A549 (cell line): ENCODE measurements at regions not wholly inside any gene's neighbourhood (a gene's known extent, or its start where the extent isn't known, plus 50 kb on each side); places are given as distances from the start of the nearest gene placed in this dataset.

Source experiments
- ATAC-seq, 2 experiments: fragments of 200-7000 bp in 1 of 2; fragments of >200 bp in 1 of 2; cut with Nextera tagmentation in 1 of 2; cut with Tn5 transposase in 1 of 2; 3 replicates each; pipeline versions ENCODE4 v1.8.0 to v1.9.1; 2018 to 2020; ENCODE audit warnings: mild to moderate bottlenecking in 1 of 2, moderate library complexity in 1 of 2
- CTCF ChIA-PET: fragments of 300-600 bp; sonication (Branson Sonifier 250); formaldehyde crosslinking; extraction: SDS; loops from one replicate; lab custom pipeline; 2021; ENCODE audit warnings: antibody characterized with exemption, inconsistent platforms; lab: Yijun Ruan, JAX
- POLR2A ChIA-PET: fragments of 350-600 bp; formaldehyde crosslinking; extraction: SDS; loops from one replicate; lab custom pipeline; 2021; ENCODE audit warnings: antibody characterized with exemption, inconsistent platforms; lab: Yijun Ruan, JAX
- DNase-seq, 2 experiments: peaks; one replicate each; pipeline versions ENCODE4 v3.0.0 to v3.0.0-alpha.2; 2011 to 2016; ENCODE audit warnings: low read depth in 1 of 2, low spot score in 1 of 2
- FAIRE-seq: peaks from 2 replicates; lab custom pipeline; 2011; peaks lifted over from hg19 to GRCh38; lab: Jason Lieb, UNC
- H3K27ac ChIP-seq, 2 experiments: fragments of >200 bp; sonication (Bioruptor Twin); formaldehyde crosslinking; 3 replicates each; pipeline ENCODE4 v1.5.1; 2016 to 2017
- H3K4me1 ChIP-seq: fragments of >200 bp; sonication (Bioruptor Twin); formaldehyde crosslinking; 3 replicates; pipeline ENCODE4 v1.6.1; 2016
- H3K4me2 ChIP-seq: fragments of >200 bp; sonication (Bioruptor Twin); formaldehyde crosslinking; 3 replicates; pipeline ENCODE4 v1.6.1; 2016
- H3K4me3 ChIP-seq: fragments of >200 bp; sonication (Bioruptor Twin); formaldehyde crosslinking; 3 replicates; pipeline ENCODE4 v1.5.1; 2016
- H3K9me3 ChIP-seq: fragments of >200 bp; sonication (Bioruptor Twin); formaldehyde crosslinking; 3 replicates; pipeline ENCODE4 v1.6.1; 2016
- BHLHE40 ChIP-seq: IDR thresholded peaks from 2 replicates; pipeline ENCODE4 v1.6.1; 2012; ENCODE audit warnings: low read depth, low read length, inconsistent platforms
- CBX2 ChIP-seq: fragments of 200-600 bp; sonication (generic); IDR thresholded peaks from 2 replicates; pipeline ENCODE4 v1.6.1; 2016; ENCODE audit warnings: low read depth, mild to moderate bottlenecking, borderline replicate concordance
- CBX8 ChIP-seq: fragments of 200-600 bp; sonication (generic); IDR thresholded peaks from 2 replicates; pipeline ENCODE4 v1.6.1; 2016
- CHD4 ChIP-seq: fragments of 200-600 bp; sonication (generic); IDR thresholded peaks from 2 replicates; pipeline ENCODE4 v1.6.1; 2016; ENCODE audit warnings: antibody characterized with exemption, mild to moderate bottlenecking, borderline replicate concordance
- FOSB ChIP-seq: fragments of 250-450 bp; sonication (Bioruptor Pico); IDR thresholded peaks from 2 replicates; pipeline ENCODE4 v1.5.0; 2020; ENCODE audit warnings: mild to moderate bottlenecking, moderate library complexity
- HDAC2 ChIP-seq: fragments of 200-600 bp; sonication (generic); IDR thresholded peaks from 2 replicates; pipeline ENCODE4 v1.6.1; 2016
- HEYL ChIP-seq: fragments of 250-450 bp; sonication (Bioruptor Pico); IDR thresholded peaks from 2 replicates; pipeline ENCODE4 v1.8.0; 2021; ENCODE audit warnings: mild to moderate bottlenecking, moderate library complexity
- HOXA7 ChIP-seq: fragments of 250-450 bp; sonication (Bioruptor Pico); IDR thresholded peaks from 2 replicates; pipeline ENCODE4 v1.5.0; 2020; ENCODE audit warnings: mild to moderate bottlenecking, moderate library complexity
- HOXB5 ChIP-seq: fragments of 250-450 bp; sonication (Bioruptor Pico); IDR thresholded peaks from 2 replicates; pipeline ENCODE4 v1.5.0; 2020; ENCODE audit warnings: mild to moderate bottlenecking, moderate library complexity
- JUNB ChIP-seq: fragments of >200 bp; sonication (Bioruptor Twin); formaldehyde crosslinking; IDR thresholded peaks from 2 replicates; pipeline ENCODE4 v1.6.1; 2016
- MAFK ChIP-seq: fragments of 450-650 bp; IDR thresholded peaks from 2 replicates; pipeline ENCODE4 v1.6.1; 2014; ENCODE audit not compliant: partially characterized antibody
- MYC ChIP-seq: IDR thresholded peaks from 2 replicates; pipeline ENCODE4 v1.6.1; 2012; ENCODE audit warnings: mild to moderate bottlenecking, inconsistent platforms, low read length, improper control_type of control experiment, borderline replicate concordance
- NFE2L2 ChIP-seq: fragments of 150-350 bp; conservative IDR thresholded peaks from 2 replicates; pipeline ENCODE4 v1.6.1; 2014; ENCODE audit warnings: low read length
- NPAS2 ChIP-seq: fragments of 250-450 bp; sonication (Bioruptor Pico); IDR thresholded peaks from 2 replicates; pipeline ENCODE4 v1.8.0; 2022; ENCODE audit warnings: mild to moderate bottlenecking, moderate library complexity, borderline replicate concordance
- RARB ChIP-seq: fragments of 250-450 bp; sonication (Bioruptor Pico); IDR thresholded peaks from 2 replicates; pipeline ENCODE4 v1.8.0; 2021; ENCODE audit warnings: mild to moderate bottlenecking, moderate library complexity
- TFCP2L1 ChIP-seq: fragments of 250-450 bp; sonication (Bioruptor Pico); IDR thresholded peaks from 2 replicates; pipeline ENCODE4 v1.5.0; 2021; ENCODE audit warnings: mild to moderate bottlenecking
- ZC3H11A ChIP-seq: fragments of 450-650 bp; IDR thresholded peaks from 2 replicates; pipeline ENCODE4 v1.6.1; 2014; ENCODE audit warnings: antibody characterized with exemption, mild to moderate bottlenecking
- ZFP36 ChIP-seq: fragments of 450-650 bp; IDR thresholded peaks from 2 replicates; pipeline ENCODE4 v1.6.1; 2014; ENCODE audit warnings: borderline replicate concordance; ENCODE audit not compliant: partially characterized antibody
- ZNF302 ChIP-seq: fragments of 250-450 bp; sonication (Bioruptor Pico); IDR thresholded peaks from 2 replicates; pipeline ENCODE4 v1.9.0; 2021; ENCODE audit warnings: inconsistent platforms, mild to moderate bottlenecking, moderate library complexity
- ZSCAN20 ChIP-seq: fragments of 250-450 bp; sonication (Bioruptor Pico); IDR thresholded peaks from 2 replicates; pipeline ENCODE4 v1.8.0; 2022; ENCODE audit warnings: mild to moderate bottlenecking, moderate library complexity
- WGBS: methylation state at CpG from one replicate; pipeline ENCODE4 v1.1.6; 2017; ENCODE audit errors: missing lambda C conversion rate; 5-methylcytosine and 5-hydroxymethylcytosine counted together
- TF ChIP-seq, protein P1 (sequence below): fragments of 150-350 bp; IDR thresholded peaks from 2 replicates; pipeline ENCODE4 v1.6.1; 2014; ENCODE audit warnings: low read depth, mild to moderate bottlenecking, low read length
- TF ChIP-seq, protein P2 (sequence below): fragments of >200 bp; sonication (Bioruptor Twin); formaldehyde crosslinking; IDR thresholded peaks from 3 replicates; pipeline ENCODE4 v1.5.1; 2016
- TF ChIP-seq, protein P3 (sequence below): IDR thresholded peaks from 2 replicates; pipeline ENCODE4 v1.6.1; 2012; ENCODE audit warnings: low read depth, borderline replicate concordance
- TF ChIP-seq, protein P4 (sequence below): fragments of >200 bp; sonication (Bioruptor Twin); formaldehyde crosslinking; IDR thresholded peaks from 2 replicates; pipeline ENCODE4 v1.6.1; 2016
- TF ChIP-seq, protein P5 (sequence below): fragments of 250-450 bp; sonication (Bioruptor Pico); IDR thresholded peaks from 2 replicates; pipeline ENCODE4 v1.5.0; 2021; ENCODE audit warnings: mild to moderate bottlenecking, moderate library complexity, borderline replicate concordance

DNA sequence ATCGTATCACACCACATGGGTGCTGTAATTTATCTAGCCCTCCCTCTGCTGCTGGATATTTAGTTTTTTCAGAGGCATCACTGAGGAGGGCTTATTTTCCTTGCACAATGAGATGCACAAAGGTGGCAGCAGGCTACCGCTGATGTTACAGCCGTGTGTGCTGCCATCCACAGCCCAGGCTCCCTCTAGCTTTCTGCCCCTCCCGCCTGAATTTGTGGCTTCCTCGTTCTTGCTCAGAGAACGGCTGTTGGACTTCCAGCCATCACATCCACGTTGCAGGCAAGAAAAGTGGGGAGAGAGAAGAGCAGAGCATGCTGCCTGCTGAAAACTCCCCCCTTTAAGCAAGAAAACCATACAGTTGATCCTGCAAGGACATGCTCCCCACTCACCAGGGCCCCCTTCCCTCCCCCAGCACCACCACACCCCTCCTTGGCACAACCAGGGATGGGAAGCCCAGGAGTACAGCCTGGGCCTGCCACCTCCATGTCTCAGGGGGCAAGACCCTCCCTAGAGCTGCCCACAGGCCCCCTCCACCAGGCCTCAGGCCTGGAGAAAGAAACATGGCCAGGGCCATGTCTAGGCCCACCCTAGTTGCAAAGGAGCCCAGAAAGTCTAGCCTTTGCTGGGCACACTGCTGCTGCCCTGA is 102.6 kb downstream of the MRPL14 start (continued):
- TF ChIP-seq CHD4 (no peak), RARB (CRISPR knock-in tag) (no peak), HEYL (CRISPR knock-in tag) (no peak), NFE2L2 (no peak)
- TF ChIP-seq, protein P1, sequence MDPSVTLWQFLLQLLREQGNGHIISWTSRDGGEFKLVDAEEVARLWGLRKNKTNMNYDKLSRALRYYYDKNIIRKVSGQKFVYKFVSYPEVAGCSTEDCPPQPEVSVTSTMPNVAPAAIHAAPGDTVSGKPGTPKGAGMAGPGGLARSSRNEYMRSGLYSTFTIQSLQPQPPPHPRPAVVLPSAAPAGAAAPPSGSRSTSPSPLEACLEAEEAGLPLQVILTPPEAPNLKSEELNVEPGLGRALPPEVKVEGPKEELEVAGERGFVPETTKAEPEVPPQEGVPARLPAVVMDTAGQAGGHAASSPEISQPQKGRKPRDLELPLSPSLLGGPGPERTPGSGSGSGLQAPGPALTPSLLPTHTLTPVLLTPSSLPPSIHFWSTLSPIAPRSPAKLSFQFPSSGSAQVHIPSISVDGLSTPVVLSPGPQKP, result no peak

DNA sequence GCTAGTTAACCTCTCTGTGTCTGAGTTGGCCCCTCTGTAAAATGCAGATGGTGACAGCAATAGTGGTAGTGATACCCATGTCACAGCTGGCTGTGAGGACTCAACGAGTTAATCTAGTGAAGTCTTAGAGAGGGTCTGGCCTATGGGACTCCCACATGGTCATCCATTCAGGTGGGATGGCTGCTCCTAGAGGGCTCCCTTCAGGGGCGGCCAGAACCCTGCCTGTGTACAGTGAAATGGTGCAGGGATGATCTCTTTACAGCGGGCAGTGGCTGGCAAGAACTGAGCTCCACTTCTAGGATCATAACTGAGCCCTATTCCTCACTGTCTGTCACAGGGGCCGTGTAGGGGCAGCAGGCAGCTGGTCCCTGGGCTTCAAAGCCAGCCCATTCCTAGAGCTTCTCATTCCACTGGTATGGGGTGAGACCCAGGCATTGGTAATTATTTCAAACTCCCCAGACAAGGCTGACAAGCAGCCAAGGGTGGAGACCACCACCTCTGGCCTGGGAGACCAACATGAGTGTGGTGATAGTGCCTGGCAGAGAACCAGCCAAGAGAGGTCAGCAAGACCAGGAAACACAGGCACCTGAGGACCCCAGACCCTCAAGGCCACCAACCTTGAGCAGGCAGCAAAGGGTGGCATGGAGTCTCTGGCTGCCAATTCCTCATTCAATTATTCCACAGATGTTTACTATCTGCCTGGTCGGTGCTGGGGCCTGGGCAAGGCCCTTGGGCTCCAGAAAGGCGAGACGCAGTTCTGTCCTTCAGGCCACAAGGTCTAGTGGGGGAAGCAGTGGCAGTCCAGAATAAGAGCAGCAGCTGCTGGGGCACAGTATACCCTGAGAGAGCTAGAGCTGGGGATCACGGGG is 103.4 kb downstream of the MRPL14 start:
- Histone ChIP-seq H3K4me2 (no peak overlapping the region), H3K4me3 (no peak overlapping the region), H3K9me3 (no peaks in the 10 kb centered on the region), H3K27ac (peak overlapping the region; percentile 11 to 81; a peak in 3 of 6 replicates), H3K4me1 (peaks cover 24% of the 10 kb centered on the region)
- DNase-seq (no peak), ATAC-seq (no peak), FAIRE-seq (no peak)
- 85% methylated on average over 6 of the region's 8 CpGs for WGBS
- CTCF ChIA-PET, result interaction anchor here (3.2 kb wide), 1 partner anchor 50 kb away, joined by 10 read pairs; no protein-coding TSS in a partner anchor
- no peak for TF ChIP-seq NFE2L2
- no peak for TF ChIP-seq MYC
- TF ChIP-seq, protein P2, sequence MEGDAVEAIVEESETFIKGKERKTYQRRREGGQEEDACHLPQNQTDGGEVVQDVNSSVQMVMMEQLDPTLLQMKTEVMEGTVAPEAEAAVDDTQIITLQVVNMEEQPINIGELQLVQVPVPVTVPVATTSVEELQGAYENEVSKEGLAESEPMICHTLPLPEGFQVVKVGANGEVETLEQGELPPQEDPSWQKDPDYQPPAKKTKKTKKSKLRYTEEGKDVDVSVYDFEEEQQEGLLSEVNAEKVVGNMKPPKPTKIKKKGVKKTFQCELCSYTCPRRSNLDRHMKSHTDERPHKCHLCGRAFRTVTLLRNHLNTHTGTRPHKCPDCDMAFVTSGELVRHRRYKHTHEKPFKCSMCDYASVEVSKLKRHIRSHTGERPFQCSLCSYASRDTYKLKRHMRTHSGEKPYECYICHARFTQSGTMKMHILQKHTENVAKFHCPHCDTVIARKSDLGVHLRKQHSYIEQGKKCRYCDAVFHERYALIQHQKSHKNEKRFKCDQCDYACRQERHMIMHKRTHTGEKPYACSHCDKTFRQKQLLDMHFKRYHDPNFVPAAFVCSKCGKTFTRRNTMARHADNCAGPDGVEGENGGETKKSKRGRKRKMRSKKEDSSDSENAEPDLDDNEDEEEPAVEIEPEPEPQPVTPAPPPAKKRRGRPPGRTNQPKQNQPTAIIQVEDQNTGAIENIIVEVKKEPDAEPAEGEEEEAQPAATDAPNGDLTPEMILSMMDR, result no peak
- TF ChIP-seq ZNF302 (CRISPR knock-in tag), result no peak
- no peak for TF ChIP-seq HOXA7 (CRISPR knock-in tag)
- TF ChIP-seq BHLHE40, result no peak
- TF ChIP-seq MAFK, result no peak
- TF ChIP-seq ZFP36, result no peak
- no peak for TF ChIP-seq CBX2
- POLR2A ChIA-PET, result no interaction called here

DNA sequence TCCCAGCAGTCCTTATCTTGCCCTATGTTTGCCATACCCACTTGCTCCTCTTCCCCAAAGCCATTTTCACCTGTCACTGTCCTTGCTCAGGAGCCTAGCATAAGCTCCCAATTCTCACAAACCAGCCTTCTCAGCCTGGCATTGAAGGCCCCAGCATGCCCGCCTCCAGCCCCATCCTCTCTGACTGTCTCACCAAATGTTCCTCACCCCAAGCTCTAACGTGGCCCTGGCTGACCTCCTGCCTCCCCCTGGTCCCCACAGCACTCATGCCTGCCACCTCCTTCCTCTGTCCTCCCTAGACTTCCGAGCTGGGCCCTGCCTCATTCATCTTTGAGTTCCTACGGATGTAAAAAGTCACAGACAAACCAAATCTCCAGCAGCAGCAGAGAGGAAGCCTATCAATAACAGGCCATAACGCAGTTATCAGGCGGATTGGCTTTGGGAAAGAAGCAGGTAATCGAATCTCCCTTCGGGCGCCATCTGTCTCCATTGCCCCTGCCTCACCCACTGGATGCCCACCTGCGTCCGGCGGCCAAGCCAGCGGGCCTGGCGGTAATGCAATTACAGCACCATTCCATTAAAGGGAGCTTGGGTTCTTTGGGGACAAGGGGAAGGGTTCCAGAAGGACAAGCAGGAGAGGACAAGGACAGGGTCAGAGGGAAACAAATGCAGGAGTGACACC is 104.4 kb downstream of the MRPL14 start:
- Histone ChIP-seq H3K4me2 (no peak overlapping the region), H3K4me1 (peaks cover 24% of the 10 kb centered on the region), H3K4me3 (no peak overlapping the region), H3K9me3 (no peaks in the 10 kb centered on the region), H3K27ac (peak overlapping the region; percentile 13 to 81; a peak in 5 of 6 replicates)
- ChIA-PET CTCF (interaction anchor here (2.0 to 3.2 kb wide), 2 partner anchors 17 to 51 kb away, joined by 4 to 10 read pairs; no protein-coding TSS in a partner anchor), POLR2A (no interaction called here)
- WGBS, result 83% methylated on average over 14 of the region's 14 CpGs
- no peak for FAIRE-seq
- ATAC-seq, result no peak
- DNase-seq, result no peak
- no peak for TF ChIP-seq HDAC2
- TF ChIP-seq, protein P3, sequence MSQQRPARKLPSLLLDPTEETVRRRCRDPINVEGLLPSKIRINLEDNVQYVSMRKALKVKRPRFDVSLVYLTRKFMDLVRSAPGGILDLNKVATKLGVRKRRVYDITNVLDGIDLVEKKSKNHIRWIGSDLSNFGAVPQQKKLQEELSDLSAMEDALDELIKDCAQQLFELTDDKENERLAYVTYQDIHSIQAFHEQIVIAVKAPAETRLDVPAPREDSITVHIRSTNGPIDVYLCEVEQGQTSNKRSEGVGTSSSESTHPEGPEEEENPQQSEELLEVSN, result no peak
- TF ChIP-seq, protein P4, sequence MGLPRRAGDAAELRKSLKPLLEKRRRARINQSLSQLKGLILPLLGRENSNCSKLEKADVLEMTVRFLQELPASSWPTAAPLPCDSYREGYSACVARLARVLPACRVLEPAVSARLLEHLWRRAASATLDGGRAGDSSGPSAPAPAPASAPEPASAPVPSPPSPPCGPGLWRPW, result no peak
- TF ChIP-seq ZSCAN20, result no peak
- TF ChIP-seq HOXB5, result no peak
- TF ChIP-seq ZC3H11A, result no peak
- no peak for TF ChIP-seq TFCP2L1
- TF ChIP-seq NPAS2, result no peak
- TF ChIP-seq, protein P5, sequence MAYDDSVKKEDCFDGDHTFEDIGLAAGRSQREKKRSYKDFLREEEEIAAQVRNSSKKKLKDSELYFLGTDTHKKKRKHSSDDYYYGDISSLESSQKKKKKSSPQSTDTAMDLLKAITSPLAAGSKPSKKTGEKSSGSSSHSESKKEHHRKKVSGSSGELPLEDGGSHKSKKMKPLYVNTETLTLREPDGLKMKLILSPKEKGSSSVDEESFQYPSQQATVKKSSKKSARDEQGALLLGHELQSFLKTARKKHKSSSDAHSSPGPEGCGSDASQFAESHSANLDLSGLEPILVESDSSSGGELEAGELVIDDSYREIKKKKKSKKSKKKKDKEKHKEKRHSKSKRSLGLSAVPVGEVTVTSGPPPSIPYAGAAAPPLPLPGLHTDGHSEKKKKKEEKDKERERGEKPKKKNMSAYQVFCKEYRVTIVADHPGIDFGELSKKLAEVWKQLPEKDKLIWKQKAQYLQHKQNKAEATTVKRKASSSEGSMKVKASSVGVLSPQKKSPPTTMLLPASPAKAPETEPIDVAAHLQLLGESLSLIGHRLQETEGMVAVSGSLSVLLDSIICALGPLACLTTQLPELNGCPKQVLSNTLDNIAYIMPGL (CRISPR knock-in tag), result no peak
- TF ChIP-seq FOSB (CRISPR knock-in tag), result no peak
- no peak for TF ChIP-seq CBX8
- TF ChIP-seq, protein P2, result no peak
- no peak for TF ChIP-seq JUNB
